ENCODE measurements at regions not wholly inside any gene's neighbourhood (a gene's known extent, or its start where the extent isn't known, plus 50 kb on each side); places are given as distances from the start of the nearest gene placed in this dataset.

GRCh38 chr7:142329062-142329790, 71.4 kb upstream of the PRSS58 start:
- Mint-ChIP-seq H3K4me1 (ENCODE audit: low read depth, unreplicated experiment) (peaks cover 55% of the 10 kb centered on the region), H3K4me3 (ENCODE audit: unreplicated experiment) (peak overlapping the region; percentile 84), H3K9me3 (ENCODE audit: unreplicated experiment) (peaks cover 20% of the 10 kb centered on the region), H3K36me3 (ENCODE audit: unreplicated experiment) (no peaks in the 10 kb centered on the region), H3K27ac (ENCODE audit: unreplicated experiment) (peak overlapping the region; percentile 100), H3K27me3 (ENCODE audit: unreplicated experiment) (peaks cover 17% of the 10 kb centered on the region)
- DNase-seq, result no peak
- TF ChIP-seq, protein P1, sequence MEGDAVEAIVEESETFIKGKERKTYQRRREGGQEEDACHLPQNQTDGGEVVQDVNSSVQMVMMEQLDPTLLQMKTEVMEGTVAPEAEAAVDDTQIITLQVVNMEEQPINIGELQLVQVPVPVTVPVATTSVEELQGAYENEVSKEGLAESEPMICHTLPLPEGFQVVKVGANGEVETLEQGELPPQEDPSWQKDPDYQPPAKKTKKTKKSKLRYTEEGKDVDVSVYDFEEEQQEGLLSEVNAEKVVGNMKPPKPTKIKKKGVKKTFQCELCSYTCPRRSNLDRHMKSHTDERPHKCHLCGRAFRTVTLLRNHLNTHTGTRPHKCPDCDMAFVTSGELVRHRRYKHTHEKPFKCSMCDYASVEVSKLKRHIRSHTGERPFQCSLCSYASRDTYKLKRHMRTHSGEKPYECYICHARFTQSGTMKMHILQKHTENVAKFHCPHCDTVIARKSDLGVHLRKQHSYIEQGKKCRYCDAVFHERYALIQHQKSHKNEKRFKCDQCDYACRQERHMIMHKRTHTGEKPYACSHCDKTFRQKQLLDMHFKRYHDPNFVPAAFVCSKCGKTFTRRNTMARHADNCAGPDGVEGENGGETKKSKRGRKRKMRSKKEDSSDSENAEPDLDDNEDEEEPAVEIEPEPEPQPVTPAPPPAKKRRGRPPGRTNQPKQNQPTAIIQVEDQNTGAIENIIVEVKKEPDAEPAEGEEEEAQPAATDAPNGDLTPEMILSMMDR (IDR thresholded peaks at IDR 0.05; ENCODE audit: partially characterized antibody, unreplicated experiment), result no peak

GRCh38 chr7:142328551-142328950, 70.7 kb upstream of the PRSS58 start:
- Mint-ChIP-seq H3K4me3 (ENCODE audit: unreplicated experiment) (peak overlapping the region; percentile 84), H3K36me3 (ENCODE audit: unreplicated experiment) (no peaks in the 10 kb centered on the region), H3K27ac (ENCODE audit: unreplicated experiment) (peak overlapping the region; percentile 100), H3K4me1 (ENCODE audit: low read depth, unreplicated experiment) (peaks cover 59% of the 10 kb centered on the region), H3K27me3 (ENCODE audit: unreplicated experiment) (peaks cover 17% of the 10 kb centered on the region), H3K9me3 (ENCODE audit: unreplicated experiment) (peaks cover 20% of the 10 kb centered on the region)
- peak; percentile 56 for DNase-seq
- TF ChIP-seq, protein P1 (IDR thresholded peaks at IDR 0.05; ENCODE audit: partially characterized antibody, unreplicated experiment), result no peak

DNA sequence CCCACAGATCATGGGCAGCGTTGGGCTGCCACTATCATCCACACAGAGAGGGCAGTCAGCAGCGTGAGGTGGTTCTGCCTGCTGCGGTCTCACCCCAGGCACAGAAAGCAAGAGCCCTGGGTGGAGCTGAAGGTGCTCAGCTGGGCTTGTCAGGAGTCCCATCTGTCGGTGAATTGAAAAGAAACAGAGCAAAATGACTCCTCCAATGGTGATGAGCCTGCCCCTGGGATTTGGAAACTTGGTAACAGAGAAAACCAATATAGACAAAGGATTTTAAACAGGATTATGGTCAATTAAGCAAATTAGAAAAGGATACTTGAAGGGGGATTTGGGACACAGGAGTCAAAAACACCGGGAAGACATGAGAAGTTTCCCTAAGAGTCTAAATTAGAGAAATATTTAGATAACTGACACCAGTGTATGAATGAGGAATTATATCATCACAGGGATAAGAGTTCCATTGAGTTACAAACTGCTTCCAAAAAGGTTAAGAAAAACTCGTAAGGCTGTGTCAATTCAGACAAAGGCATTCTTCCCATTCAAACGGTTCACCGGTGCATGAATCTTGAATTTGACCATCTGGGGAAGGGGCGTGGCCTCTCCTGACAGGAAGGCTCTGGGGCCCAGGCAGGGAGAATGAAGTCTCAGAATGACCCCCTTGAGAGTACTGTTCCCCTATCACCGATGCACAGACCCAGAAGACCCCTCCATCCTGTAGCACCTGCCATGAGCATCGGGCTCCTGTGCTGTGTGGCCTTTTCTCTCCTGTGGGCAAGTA, 70.0 kb upstream of the PRSS58 start:
- Mint-ChIP-seq H3K9me3 (ENCODE audit: unreplicated experiment) (peaks cover 18% of the 10 kb centered on the region), H3K4me3 (ENCODE audit: unreplicated experiment) (peak overlapping the region; percentile 84), H3K36me3 (ENCODE audit: unreplicated experiment) (no peaks in the 10 kb centered on the region), H3K4me1 (ENCODE audit: low read depth, unreplicated experiment) (peaks cover 55% of the 10 kb centered on the region), H3K27ac (ENCODE audit: unreplicated experiment) (peak overlapping the region; percentile 100), H3K27me3 (ENCODE audit: unreplicated experiment) (peaks cover 16% of the 10 kb centered on the region)
- TF ChIP-seq, protein P1 (IDR thresholded peaks at IDR 0.05; ENCODE audit: partially characterized antibody, unreplicated experiment), result no peak
- peak; percentile 78 for DNase-seq

DNA sequence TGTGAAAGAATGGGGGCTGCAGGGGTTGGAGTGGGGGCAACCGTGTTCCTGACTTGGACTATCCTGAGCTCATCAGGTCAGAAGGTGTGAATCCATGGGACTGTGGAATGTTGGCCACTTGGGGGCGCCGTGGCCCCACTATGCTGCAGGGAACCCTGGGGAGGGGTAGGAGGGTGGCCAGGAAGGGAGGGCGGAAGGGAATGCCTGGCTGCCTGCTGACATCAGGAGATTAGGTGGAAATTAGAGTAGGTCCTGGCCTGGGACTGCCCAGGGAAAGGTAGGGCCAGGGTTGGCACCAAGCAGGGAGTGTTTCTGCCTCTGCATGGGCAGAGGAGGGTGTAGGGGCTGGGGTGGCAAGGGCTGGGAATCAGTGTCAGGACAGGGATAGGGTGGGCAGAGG, 65.8 kb upstream of the PRSS58 start:
- Mint-ChIP-seq H3K4me1 (ENCODE audit: low read depth, unreplicated experiment) (peaks cover 42% of the 10 kb centered on the region), H3K4me3 (ENCODE audit: unreplicated experiment) (no peak overlapping the region), H3K27ac (ENCODE audit: unreplicated experiment) (peak overlapping the region; percentile 41), H3K9me3 (ENCODE audit: unreplicated experiment) (peaks cover 16% of the 10 kb centered on the region), H3K36me3 (ENCODE audit: unreplicated experiment) (no peaks in the 10 kb centered on the region), H3K27me3 (ENCODE audit: unreplicated experiment) (peaks cover 11% of the 10 kb centered on the region)
- DNase-seq, result peak; percentile 91
- TF ChIP-seq, protein P1 (IDR thresholded peaks at IDR 0.05; ENCODE audit: partially characterized antibody, unreplicated experiment), result peak; percentile 83

GRCh38 chr7:142321391-142321790, 63.5 kb upstream of the PRSS58 start:
- peaks cover 25% of the 10 kb centered on the region for H3K4me1 Mint-ChIP-seq (ENCODE audit: low read depth, unreplicated experiment)
- TF ChIP-seq, protein P1 (IDR thresholded peaks at IDR 0.05; ENCODE audit: partially characterized antibody, unreplicated experiment), result no peak
- H3K27me3 Mint-ChIP-seq (ENCODE audit: unreplicated experiment), result no peaks in the 10 kb centered on the region
- no peak overlapping the region for H3K27ac Mint-ChIP-seq (ENCODE audit: unreplicated experiment)
- no peak for DNase-seq
- no peaks in the 10 kb centered on the region for H3K36me3 Mint-ChIP-seq (ENCODE audit: unreplicated experiment)
- no peak overlapping the region for H3K4me3 Mint-ChIP-seq (ENCODE audit: unreplicated experiment)
- peaks cover 4% of the 10 kb centered on the region for H3K9me3 Mint-ChIP-seq (ENCODE audit: unreplicated experiment)
